Peyer's patch (tissue), 4 donors: ENCODE measurements at regions not wholly inside any gene's neighbourhood (a gene's known extent, or its start where the extent isn't known, plus 50 kb on each side); places are given as distances from the start of the nearest gene placed in this dataset.
"Not testable (repeated sequence)": the region's sequence is repeated elsewhere in the genome, so short reads cannot be mapped to it uniquely, and the experiment has no call there.

ENCODE experiments used
- DNase-seq, 3 donors: peaks; one replicate each; pipeline ENCODE4 v3.0.0-alpha.2; 2017 to 2019
- H3K27ac ChIP-seq, 4 donors: fragments of 200-600 bp; sonication (generic); one replicate each; pipeline ENCODE4 v1.5.1; 2016 to 2019
- H3K27me3 ChIP-seq, 2 donors: fragments of 200-600 bp; sonication (generic); one replicate each; pipeline ENCODE4 v1.5.1; 2019
- H3K36me3 ChIP-seq, 3 donors: fragments of 200-600 bp; sonication (generic); one replicate each; pipeline ENCODE4 v1.5.1; 2016 to 2019
- H3K4me1 ChIP-seq, 4 donors: fragments of 200-600 bp; sonication (generic); one replicate each; pipeline ENCODE4 v1.5.1; 2016 to 2019
- H3K4me3 ChIP-seq, 4 donors: fragments of 200-600 bp; sonication (generic); 1 replicate in 3 of 4; 2 replicates in 1 of 4; pipeline ENCODE4 v1.5.1; 2016 to 2019; ENCODE audit warnings: mild to moderate bottlenecking in 1 of 4
- H3K9me3 ChIP-seq, 4 donors: fragments of 200-600 bp; sonication (generic); one replicate each; pipeline ENCODE4 v1.5.1; 2016 to 2019; ENCODE audit warnings: mild to moderate bottlenecking in 1 of 4
- POLR2A ChIP-seq, 2 donors: fragments of 450-650 bp; IDR thresholded peaks; one replicate each; pipeline ENCODE4 v1.5.1; 2017; ENCODE audit warnings: antibody characterized with exemption in 2 of 2, mild to moderate bottlenecking in 2 of 2, moderate library complexity in 2 of 2
- TF ChIP-seq, protein P1 (sequence below), 6 experiments: fragments of 450-650 bp in 4 of 6; fragments of 200-600 bp in 2 of 6; sonication (generic) in 1 of 6; IDR thresholded peaks; one replicate each; pipeline ENCODE4 v1.5.1; 2017 to 2019; ENCODE audit warnings: antibody characterized with exemption in 6 of 6, mild to moderate bottlenecking in 3 of 6, moderate library complexity in 1 of 6

DNA sequence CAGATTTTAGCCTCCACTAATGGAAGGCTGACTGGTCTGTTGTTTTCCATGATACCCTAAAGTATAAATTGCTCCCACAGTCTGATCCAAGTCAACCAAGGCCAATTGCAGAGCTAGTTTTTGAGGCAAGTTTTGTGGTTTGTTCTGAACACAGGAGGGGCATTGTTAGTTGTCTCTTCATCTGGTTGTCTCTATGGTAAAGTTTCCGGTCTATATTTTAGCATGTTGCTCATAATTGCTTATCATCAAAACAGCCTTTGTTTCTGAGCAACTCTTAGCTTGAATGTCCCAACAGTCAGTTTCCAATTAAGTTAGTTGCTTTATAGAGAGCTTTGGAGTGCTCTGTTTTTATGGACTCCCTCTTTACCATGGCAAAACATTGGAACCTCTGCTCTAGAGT lies 217.6 kb upstream of the CARD18 start:
- H3K27me3 ChIP-seq = no peaks in the 10 kb centered on the region
- DNase-seq = no peak
- H3K9me3 ChIP-seq = no peaks in the 10 kb centered on the region
- no peaks in the 10 kb centered on the region for H3K36me3 ChIP-seq
- no peak overlapping the region for H3K4me3 ChIP-seq
- H3K4me1 ChIP-seq = no peaks in the 10 kb centered on the region
- TF ChIP-seq, protein P1, sequence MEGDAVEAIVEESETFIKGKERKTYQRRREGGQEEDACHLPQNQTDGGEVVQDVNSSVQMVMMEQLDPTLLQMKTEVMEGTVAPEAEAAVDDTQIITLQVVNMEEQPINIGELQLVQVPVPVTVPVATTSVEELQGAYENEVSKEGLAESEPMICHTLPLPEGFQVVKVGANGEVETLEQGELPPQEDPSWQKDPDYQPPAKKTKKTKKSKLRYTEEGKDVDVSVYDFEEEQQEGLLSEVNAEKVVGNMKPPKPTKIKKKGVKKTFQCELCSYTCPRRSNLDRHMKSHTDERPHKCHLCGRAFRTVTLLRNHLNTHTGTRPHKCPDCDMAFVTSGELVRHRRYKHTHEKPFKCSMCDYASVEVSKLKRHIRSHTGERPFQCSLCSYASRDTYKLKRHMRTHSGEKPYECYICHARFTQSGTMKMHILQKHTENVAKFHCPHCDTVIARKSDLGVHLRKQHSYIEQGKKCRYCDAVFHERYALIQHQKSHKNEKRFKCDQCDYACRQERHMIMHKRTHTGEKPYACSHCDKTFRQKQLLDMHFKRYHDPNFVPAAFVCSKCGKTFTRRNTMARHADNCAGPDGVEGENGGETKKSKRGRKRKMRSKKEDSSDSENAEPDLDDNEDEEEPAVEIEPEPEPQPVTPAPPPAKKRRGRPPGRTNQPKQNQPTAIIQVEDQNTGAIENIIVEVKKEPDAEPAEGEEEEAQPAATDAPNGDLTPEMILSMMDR (IDR thresholded peaks at IDR 0.05) = no peak
- TF ChIP-seq POLR2A (IDR thresholded peaks at IDR 0.05) = no peak
- no peak overlapping the region for H3K27ac ChIP-seq

DNA sequence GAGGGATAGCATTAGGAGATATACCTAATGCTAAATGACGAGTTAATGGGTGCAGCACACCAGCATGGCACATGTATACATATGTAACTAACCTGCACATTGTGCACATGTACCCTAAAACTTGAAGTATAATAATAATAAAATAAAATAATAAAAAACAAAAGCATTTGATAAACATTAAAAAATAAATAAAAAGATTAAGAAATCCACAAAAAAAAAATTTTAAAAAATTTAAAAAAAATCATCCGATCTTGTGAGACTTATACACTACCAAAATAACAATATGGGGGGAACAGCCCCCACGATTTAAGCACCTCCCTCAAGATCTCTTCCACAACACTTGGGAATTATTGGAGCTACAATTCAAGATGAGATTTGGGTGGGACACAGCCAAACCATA lies 210.3 kb upstream of the CARD18 start:
- DNase-seq = not testable (repeated sequence)

DNA sequence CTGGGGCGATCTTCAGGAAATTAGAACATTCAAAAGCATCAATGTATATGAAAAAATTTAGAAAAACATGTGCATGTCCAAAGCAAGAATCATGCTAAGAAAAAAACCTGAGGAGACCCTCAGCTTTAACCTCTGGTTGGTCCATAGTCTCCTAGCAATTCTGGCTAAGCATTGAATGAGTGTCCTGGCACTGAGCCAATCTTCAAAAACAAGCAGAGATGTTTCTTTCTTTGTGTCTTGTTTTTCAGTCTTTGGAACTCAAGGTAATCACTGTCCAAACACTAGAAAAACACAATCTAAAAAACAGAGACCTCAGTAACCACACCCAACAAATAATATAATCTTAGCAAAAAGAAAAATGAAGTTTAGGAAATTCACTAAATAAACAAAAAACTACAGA lies 205.4 kb upstream of the CARD18 start:
- TF ChIP-seq, protein P1 (IDR thresholded peaks at IDR 0.05) = no peak
- TF ChIP-seq POLR2A (IDR thresholded peaks at IDR 0.05) = no peak
- Histone ChIP-seq H3K36me3 (no peaks in the 10 kb centered on the region), H3K27ac (no peak overlapping the region)

More for the DNA sequence above, 210.3 kb upstream of the CARD18 start:
- H3K27ac ChIP-seq, H3K4me3 ChIP-seq, H3K4me1 ChIP-seq, H3K27me3 ChIP-seq, H3K36me3 ChIP-seq, H3K9me3 ChIP-seq: not testable (repeated sequence)

DNA sequence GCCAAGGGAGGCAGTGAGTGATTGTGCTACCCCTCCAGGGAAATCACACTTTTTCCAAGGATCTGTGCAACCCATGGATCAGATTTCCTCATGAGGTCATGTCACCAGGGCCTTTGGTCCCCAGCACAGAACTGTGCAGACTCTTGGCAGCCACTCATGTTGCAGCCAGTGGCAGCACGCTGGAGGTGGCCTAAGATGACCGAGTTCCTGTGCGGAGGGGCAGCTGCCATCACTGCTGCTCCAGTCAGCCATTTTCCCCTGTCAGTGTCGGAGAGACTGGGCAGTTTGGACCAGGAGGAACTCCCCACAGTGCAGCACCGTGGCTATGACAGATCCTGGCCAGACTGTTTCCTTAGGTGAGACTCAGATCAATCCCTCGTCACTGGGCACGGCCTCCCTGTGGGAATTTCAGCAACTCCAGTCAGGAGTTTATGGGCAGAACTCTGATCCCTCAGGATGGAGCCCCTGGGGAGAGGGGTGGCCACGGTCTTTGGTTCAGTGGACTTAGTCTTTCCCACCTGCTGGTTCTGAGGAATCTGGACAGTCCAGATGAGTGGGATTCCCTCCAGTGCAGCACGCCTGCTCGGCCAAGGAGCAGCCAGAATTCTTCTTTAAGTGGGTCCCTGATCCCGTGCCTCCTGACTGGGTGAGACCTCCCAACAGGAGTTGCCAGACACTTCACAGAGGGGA lies 194.6 kb upstream of the CARD18 start:
- Histone ChIP-seq H3K9me3 (no peaks in the 10 kb centered on the region), H3K4me1 (no peaks in the 10 kb centered on the region), H3K36me3 (no peaks in the 10 kb centered on the region), H3K27ac (no peak overlapping the region), H3K27me3 (no peaks in the 10 kb centered on the region), H3K4me3 (no peak overlapping the region)
- peak in 1 of 3 donors; percentile 32 for DNase-seq
- TF ChIP-seq, protein P1 (IDR thresholded peaks at IDR 0.05) = no peak
- no peak for TF ChIP-seq POLR2A (IDR thresholded peaks at IDR 0.05)

More for the DNA sequence above, 205.4 kb upstream of the CARD18 start:
- Histone ChIP-seq H3K4me3 (no peak overlapping the region), H3K27me3 (no peaks in the 10 kb centered on the region), H3K9me3 (peaks cover 0 to 4% (median 0%) of the 10 kb centered on the region in 4 donors), H3K4me1 (no peaks in the 10 kb centered on the region)
- no peak for DNase-seq

DNA sequence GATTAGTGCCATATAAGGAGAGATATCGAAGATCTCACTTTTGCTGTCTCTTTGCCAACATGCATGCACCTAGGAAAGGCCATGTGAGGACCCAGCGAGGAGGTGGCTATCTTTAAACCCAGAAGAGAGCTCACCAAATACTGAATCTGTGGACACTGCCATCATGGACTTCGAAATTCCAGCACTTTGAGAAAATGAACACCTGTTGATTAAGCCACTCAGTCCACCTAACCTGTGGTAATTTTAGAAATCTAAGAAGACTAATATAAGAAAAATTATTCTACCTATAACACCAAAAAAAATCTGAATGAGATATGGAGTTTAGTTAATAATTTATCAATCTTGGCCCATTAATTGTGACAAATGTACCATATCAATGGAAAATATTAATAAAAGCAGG lies 193.6 kb upstream of the CARD18 start:
- TF ChIP-seq, protein P1 (IDR thresholded peaks at IDR 0.05) = no peak
- DNase-seq = no peak
- Histone ChIP-seq H3K4me3 (no peak overlapping the region), H3K27me3 (no peaks in the 10 kb centered on the region), H3K9me3 (no peaks in the 10 kb centered on the region), H3K4me1 (no peaks in the 10 kb centered on the region), H3K27ac (no peak overlapping the region), H3K36me3 (no peaks in the 10 kb centered on the region)

DNA sequence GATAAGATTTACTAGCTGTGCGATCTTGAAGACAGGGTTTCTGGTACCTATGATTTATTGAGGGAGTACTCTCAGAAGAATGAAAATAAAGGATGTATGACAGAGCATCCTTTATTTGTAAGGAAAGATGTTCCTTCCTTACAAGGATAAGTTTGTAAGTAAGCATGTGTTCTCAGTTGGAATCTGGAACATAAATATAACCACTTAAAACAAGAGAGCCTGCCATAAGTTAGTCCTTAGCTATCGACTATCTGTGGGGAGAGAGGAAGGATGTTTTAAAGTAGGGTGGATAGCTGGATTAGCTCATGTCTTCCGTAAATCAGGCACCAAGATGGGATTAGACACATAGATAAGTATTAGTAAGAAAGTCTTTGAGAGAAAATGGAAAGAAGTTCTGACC lies 192.6 kb upstream of the CARD18 start:
- TF ChIP-seq POLR2A (IDR thresholded peaks at IDR 0.05) = no peak
- TF ChIP-seq, protein P1 (IDR thresholded peaks at IDR 0.05) = no peak

More for the DNA sequence above, 192.6 kb upstream of the CARD18 start:
- H3K4me1 ChIP-seq = no peaks in the 10 kb centered on the region
- H3K27ac ChIP-seq = no peak overlapping the region
- no peaks in the 10 kb centered on the region for H3K9me3 ChIP-seq
- DNase-seq = no peak
- H3K4me3 ChIP-seq = no peak overlapping the region
- no peaks in the 10 kb centered on the region for H3K27me3 ChIP-seq
- H3K36me3 ChIP-seq = no peaks in the 10 kb centered on the region
